Adipocyte (in vitro differentiated cells): ENCODE measurements at regions not wholly inside any gene's neighbourhood (a gene's known extent, or its start where the extent isn't known, plus 50 kb on each side); places are given as distances from the start of the nearest gene placed in this dataset.
"Not testable (repeated sequence)": the region's sequence is repeated elsewhere in the genome, so short reads cannot be mapped to it uniquely, and the experiment has no call there.

Source experiments
- DNase-seq: peaks from one replicate; pipeline ENCODE4 v3.0.0-alpha.2; 2015; ENCODE audit warnings: low read depth
- H3K27me3 ChIP-seq: replicated peaks from 2 replicates; pipeline ENCODE4 v1.7.0; 2013; ENCODE audit warnings: mild to moderate bottlenecking, low read length, moderate library complexity; ENCODE audit not compliant: control insufficient read depth, insufficient read depth
- H3K36me3 ChIP-seq: 2 replicates; pipeline ENCODE4 v1.7.0; 2013; ENCODE audit warnings: low read length, mild to moderate bottlenecking, moderate library complexity; ENCODE audit not compliant: control insufficient read depth, insufficient read depth, severe bottlenecking
- H3K4me1 ChIP-seq: 2 replicates; pipeline ENCODE4 v1.7.0; 2013; ENCODE audit warnings: mild to moderate bottlenecking, low read length, moderate library complexity; ENCODE audit not compliant: control insufficient read depth, insufficient read depth
- H3K4me3 ChIP-seq: 2 replicates; pipeline ENCODE4 v1.7.0; 2013; ENCODE audit warnings: mild to moderate bottlenecking, low read length, moderate library complexity
- H3K9ac ChIP-seq: 2 replicates; pipeline ENCODE4 v1.7.0; 2013; ENCODE audit warnings: mild to moderate bottlenecking, low read length, moderate library complexity
- H3K9me3 ChIP-seq: 2 replicates; pipeline ENCODE4 v1.7.0; 2013; ENCODE audit warnings: mild to moderate bottlenecking, low read length, moderate library complexity; ENCODE audit not compliant: control insufficient read depth

DNA sequence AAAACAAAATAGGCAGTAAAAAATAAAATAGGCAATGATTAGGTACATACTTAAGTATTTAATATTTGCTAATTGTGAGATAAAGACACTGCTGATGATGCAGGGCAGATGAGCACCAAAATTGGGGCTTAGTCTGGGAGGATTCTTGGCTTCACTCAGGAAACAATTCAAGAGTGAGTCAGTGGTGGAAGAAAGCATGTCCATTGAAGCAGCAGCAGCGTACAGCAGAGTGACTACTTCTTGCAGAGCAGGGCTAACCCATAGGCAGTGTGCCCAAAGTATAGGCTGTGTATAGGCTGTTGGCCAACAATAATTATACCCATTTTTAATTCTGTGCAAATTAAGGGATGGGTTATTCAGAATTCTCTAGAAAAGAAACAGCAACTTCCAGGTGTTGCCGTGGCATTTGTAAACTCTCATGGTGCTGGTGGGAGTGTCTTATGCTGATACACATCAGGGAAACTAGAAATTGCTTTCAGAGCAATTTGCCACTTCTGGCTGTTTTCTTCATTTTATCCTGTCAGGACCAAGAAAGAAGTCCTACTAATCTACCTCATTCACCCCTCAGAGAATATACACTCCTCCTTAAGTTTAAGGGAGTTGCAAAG, 317.3 kb upstream of the NAALADL2 start:
- Histone ChIP-seq H3K9me3 (no peaks in the 10 kb centered on the region), H3K4me1 (no peaks in the 10 kb centered on the region), H3K27me3 (no peaks in the 10 kb centered on the region), H3K4me3 (no peak overlapping the region), H3K36me3 (no peaks in the 10 kb centered on the region), H3K9ac (no peak overlapping the region)
- peak; percentile 20 for DNase-seq

GRCh38 chr3:174547801-174548435, 311.2 kb upstream of the NAALADL2 start:
- H3K36me3 ChIP-seq, result no peaks in the 10 kb centered on the region
- no peaks in the 10 kb centered on the region for H3K27me3 ChIP-seq
- no peaks in the 10 kb centered on the region for H3K4me1 ChIP-seq
- no peaks in the 10 kb centered on the region for H3K9me3 ChIP-seq
- H3K4me3 ChIP-seq, result no peak overlapping the region
- H3K9ac ChIP-seq, result no peak overlapping the region
- DNase-seq, result peak; percentile 53

DNA sequence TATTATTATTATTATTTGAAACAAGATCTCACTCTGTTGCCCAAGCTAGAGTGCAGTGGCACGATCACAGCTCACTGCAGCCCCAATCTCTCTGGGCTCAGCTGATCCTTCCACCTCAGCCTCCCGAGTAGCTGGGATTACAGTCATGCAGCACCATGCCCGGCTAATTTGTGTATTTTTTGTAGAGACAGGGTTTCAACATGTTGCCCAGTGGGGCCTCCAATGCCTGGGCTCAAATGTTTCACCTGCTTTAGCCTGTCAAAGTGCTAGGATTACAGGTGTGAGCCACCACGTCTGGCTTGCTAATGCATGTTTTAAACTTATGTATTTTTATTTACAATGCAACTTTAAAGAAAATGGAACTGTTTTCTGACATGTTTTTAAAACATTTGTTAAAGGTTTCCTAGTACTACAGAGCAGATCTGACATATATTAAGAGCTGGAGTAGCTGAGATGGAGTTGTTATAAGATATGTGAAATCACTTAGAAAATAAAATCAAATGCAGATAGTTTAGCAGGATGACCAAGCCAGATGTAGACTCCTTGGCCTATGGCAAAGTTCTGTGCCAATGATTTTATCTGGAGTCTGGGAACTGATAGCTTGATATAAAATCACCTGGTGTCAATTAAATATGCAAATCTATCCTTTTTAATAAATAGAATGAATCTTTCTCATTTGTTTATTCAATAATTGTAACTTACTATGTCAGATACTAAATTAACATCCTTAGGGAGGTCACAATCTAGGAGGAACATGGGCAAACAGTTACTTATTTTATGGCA, 310.1 kb upstream of the NAALADL2 start:
- Histone ChIP-seq H3K9ac (no peak overlapping the region), H3K27me3 (no peaks in the 10 kb centered on the region), H3K36me3 (no peaks in the 10 kb centered on the region), H3K9me3 (no peaks in the 10 kb centered on the region), H3K4me3 (no peak overlapping the region), H3K4me1 (no peaks in the 10 kb centered on the region)
- DNase-seq, result no peak

DNA sequence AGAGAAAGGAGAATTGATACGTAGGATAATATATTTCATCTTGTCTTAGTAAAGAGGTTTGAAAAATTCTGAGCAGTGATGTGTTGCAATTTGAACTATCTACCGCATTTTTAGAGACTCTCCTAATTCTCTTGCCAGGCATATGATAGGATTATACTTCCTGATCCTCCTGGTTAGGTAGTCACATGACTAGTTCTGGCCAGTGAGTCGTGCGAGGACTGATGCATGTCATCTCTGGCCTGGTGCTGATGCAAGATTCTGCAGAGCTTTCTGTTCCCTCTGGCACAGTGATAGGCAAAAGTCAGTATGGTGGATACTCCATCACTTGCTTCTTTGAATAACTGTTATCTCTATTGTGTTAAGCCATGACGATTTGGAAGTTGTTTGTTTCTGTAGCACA, 277.6 kb upstream of the NAALADL2 start:
- Histone ChIP-seq H3K9ac (no peak overlapping the region), H3K4me1 (no peaks in the 10 kb centered on the region), H3K36me3 (no peaks in the 10 kb centered on the region), H3K4me3 (no peak overlapping the region), H3K27me3 (no peaks in the 10 kb centered on the region), H3K9me3 (no peaks in the 10 kb centered on the region)
- DNase-seq, result no peak

GRCh38 chr3:174583396-174583795, 275.7 kb upstream of the NAALADL2 start:
- Histone ChIP-seq H3K4me3 (no peak overlapping the region), H3K4me1 (no peaks in the 10 kb centered on the region), H3K27me3 (no peaks in the 10 kb centered on the region), H3K36me3 (no peaks in the 10 kb centered on the region), H3K9me3 (no peaks in the 10 kb centered on the region), H3K9ac (no peak overlapping the region)
- no peak for DNase-seq

- H3K4me1 ChIP-seq, H3K9ac ChIP-seq, H3K4me3 ChIP-seq, H3K27me3 ChIP-seq, H3K36me3 ChIP-seq, DNase-seq, H3K9me3 ChIP-seq: not testable (repeated sequence)
Measured at GRCh38 chr3:174587137-174587536, 272.0 kb upstream of the NAALADL2 start.

DNA sequence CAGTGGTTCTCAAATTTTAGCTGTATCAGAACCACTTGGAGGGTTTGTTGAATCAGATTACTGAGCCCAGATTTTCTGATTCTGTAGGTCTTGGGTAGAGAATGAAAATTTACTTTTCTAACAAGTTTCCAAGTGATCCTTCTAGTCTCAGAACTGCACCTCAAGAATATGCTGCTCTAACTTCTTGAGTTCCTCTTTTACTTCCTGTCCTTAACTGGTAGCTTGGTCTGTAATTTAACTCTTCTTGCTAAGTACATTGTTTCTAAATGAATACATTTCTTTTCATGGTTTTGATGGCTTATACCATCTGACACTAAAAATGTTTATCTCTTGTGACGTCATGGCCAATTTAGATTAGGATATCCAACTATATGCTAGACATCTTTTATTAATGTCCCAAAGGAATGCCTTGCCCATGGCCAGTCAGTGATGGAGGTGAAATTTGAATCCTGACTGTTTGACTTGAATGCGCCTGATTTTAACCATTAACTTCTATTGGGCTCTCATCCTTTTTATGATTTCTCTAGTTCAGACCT, 262.6 kb upstream of the NAALADL2 start:
- no peaks in the 10 kb centered on the region for H3K4me1 ChIP-seq
- DNase-seq, result no peak
- no peaks in the 10 kb centered on the region for H3K27me3 ChIP-seq
- no peaks in the 10 kb centered on the region for H3K36me3 ChIP-seq
- H3K4me3 ChIP-seq, result no peak overlapping the region
- no peak overlapping the region for H3K9ac ChIP-seq
- H3K9me3 ChIP-seq, result no peaks in the 10 kb centered on the region

DNA sequence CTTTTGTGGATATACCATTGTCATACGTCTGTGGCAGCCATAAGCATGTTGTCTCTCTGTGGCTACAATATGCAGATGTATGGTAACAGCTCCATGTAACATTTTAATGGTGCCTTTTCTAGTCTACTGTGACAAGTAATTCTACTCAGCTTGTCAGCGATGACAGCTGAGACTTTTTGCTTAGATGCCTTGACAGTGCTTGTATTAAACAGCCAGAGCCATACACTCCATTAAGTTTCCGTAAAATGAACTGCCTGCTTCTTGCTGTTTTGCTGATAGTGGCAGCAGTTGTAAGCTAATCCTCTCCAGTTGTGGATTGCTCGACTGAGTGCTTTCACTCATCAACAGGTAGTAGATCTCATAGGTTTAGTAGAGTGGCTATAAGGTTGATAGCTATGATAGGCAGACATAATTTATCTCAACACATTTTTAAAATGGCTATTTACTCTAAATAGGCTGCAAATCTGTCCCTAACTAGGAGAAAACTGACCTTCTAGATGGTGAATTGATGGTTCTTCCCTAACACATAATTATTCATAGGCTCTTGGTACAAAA, 260.2 kb upstream of the NAALADL2 start:
- Histone ChIP-seq H3K9me3 (no peaks in the 10 kb centered on the region), H3K27me3 (no peaks in the 10 kb centered on the region), H3K4me1 (no peaks in the 10 kb centered on the region), H3K9ac (no peak overlapping the region), H3K4me3 (no peak overlapping the region), H3K36me3 (no peaks in the 10 kb centered on the region)
- no peak for DNase-seq

DNA sequence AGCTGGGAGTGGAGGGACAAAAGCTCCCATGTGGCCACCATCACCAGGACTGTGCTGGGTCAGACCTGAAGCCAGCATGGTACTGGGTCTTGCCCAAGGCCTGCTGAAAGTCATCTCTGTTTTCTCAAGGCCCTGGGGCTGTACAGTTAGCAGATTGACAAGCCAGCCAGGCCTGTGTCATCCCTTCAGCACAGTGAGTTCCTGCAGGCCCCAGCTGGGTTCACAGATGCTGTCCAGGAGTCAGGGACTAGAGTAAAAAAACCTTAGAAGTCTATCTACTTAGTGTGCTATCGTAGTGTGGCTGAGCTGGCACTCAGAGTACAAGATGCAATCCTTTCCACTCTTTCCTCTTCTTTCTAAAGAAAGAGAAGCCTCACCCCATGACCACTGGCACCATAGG, 246.0 kb upstream of the NAALADL2 start:
- Histone ChIP-seq H3K36me3 (no peaks in the 10 kb centered on the region), H3K9ac (no peak overlapping the region), H3K27me3 (no peaks in the 10 kb centered on the region), H3K4me1 (no peaks in the 10 kb centered on the region), H3K9me3 (no peaks in the 10 kb centered on the region), H3K4me3 (no peak overlapping the region)
- DNase-seq, result no peak

GRCh38 chr3:174614036-174614435, 245.1 kb upstream of the NAALADL2 start:
- H3K4me1 ChIP-seq, result peaks cover 4% of the 10 kb centered on the region
- no peak overlapping the region for H3K9ac ChIP-seq
- no peaks in the 10 kb centered on the region for H3K27me3 ChIP-seq
- no peaks in the 10 kb centered on the region for H3K9me3 ChIP-seq
- no peak overlapping the region for H3K4me3 ChIP-seq
- no peaks in the 10 kb centered on the region for H3K36me3 ChIP-seq
- no peak for DNase-seq

DNA sequence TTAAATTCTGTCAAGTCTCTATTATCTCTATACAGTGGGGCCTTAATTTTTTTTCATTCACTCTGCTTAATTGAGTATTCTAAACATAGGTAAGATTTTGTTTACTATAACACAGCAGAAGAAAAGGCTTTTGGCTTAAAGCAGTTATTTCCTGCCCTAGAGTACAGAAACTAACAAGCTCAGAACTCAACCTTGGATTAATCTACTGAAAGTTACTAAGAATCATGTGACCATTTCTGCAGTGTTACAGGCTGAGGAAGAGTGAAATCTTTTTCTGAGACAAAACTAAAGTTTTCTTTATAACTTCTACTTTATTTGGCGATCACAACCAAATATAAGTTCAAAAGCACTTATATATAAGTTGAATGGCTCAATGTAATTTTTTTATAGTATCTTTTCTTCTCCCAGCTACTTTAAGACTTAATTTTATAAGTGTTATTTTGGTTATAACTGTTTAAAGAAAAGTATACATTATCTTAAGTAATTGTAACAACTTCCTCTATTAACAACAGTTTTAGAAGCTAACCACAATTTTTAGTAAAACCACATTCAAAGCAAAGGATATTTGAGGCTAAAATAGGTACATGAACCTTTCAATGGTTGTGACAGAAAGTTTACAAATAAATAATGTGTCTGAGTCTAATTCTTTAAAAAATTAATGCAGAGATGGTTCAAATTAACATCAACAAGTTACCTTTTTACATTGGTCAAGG, 240.6 kb upstream of the NAALADL2 start:
- Histone ChIP-seq H3K36me3 (no peaks in the 10 kb centered on the region), H3K4me3 (no peak overlapping the region), H3K4me1 (peaks cover 11% of the 10 kb centered on the region), H3K9me3 (no peaks in the 10 kb centered on the region), H3K9ac (no peak overlapping the region), H3K27me3 (no peaks in the 10 kb centered on the region)
- DNase-seq, result peak; percentile 7
